Calu3 (cell line): ENCODE measurements at regions not wholly inside any gene's neighbourhood (a gene's known extent, or its start where the extent isn't known, plus 50 kb on each side); places are given as distances from the start of the nearest gene placed in this dataset.

ENCODE experiments used
- BruUV-seq: library from RNA; stranded (reverse); fragments of 400-500 nt; replicated peaks from 2 replicates; lab custom pipeline; 2021; lab: Mats Ljungman, UMichigan
- CTCF ChIA-PET: fragments of 300-600 bp; sonication (Branson Sonifier 250); formaldehyde crosslinking; loops from one replicate; lab custom pipeline; 2022; ENCODE audit warnings: antibody characterized with exemption; lab: Charles Lee
- DNase-seq: peaks from one replicate; pipeline ENCODE4 v3.0.0; 2022
- H3K27ac Mint-ChIP-seq: one replicate; pipeline ENCODE4 v1.8.0; 2022; ENCODE audit warnings: mixed read lengths; ENCODE audit not compliant: unreplicated experiment
- H3K27me3 Mint-ChIP-seq: one replicate; pipeline ENCODE4 v1.8.0; 2022; ENCODE audit warnings: mixed read lengths; ENCODE audit not compliant: unreplicated experiment
- H3K36me3 Mint-ChIP-seq: one replicate; pipeline ENCODE4 v1.8.0; 2022; ENCODE audit warnings: mild to moderate bottlenecking, moderate library complexity, mixed read lengths; ENCODE audit not compliant: insufficient read depth, unreplicated experiment
- H3K4me1 Mint-ChIP-seq: one replicate; pipeline ENCODE4 v1.8.0; 2022; ENCODE audit warnings: mild to moderate bottlenecking, low read depth, mixed read lengths; ENCODE audit not compliant: unreplicated experiment
- H3K4me3 Mint-ChIP-seq: one replicate; pipeline ENCODE4 v1.8.0; 2022; ENCODE audit warnings: mild to moderate bottlenecking, low read depth, moderate library complexity, mixed read lengths; ENCODE audit not compliant: unreplicated experiment
- H3K9me3 Mint-ChIP-seq: one replicate; pipeline ENCODE4 v1.8.0; 2022; ENCODE audit warnings: low read depth, mixed read lengths; ENCODE audit not compliant: unreplicated experiment
- intact Hi-C: fragments of 100-400 bp; cut with micrococcal nuclease; formaldehyde crosslinking; loops from one replicate; pipeline ENCODE4 v1.10.0; 2022; ENCODE audit not compliant: unreplicated experiment
- TF ChIP-seq, protein P1 (sequence below): fragments of 200-600 bp; IDR thresholded peaks from one replicate; pipeline ENCODE4 v1.8.0; 2022; ENCODE audit warnings: antibody characterized with exemption; ENCODE audit not compliant: unreplicated experiment

GRCh38 chr2:19568809-19569208 is 210.4 kb upstream of the OSR1 start:
- no peak overlapping the region for H3K27ac Mint-ChIP-seq

DNA sequence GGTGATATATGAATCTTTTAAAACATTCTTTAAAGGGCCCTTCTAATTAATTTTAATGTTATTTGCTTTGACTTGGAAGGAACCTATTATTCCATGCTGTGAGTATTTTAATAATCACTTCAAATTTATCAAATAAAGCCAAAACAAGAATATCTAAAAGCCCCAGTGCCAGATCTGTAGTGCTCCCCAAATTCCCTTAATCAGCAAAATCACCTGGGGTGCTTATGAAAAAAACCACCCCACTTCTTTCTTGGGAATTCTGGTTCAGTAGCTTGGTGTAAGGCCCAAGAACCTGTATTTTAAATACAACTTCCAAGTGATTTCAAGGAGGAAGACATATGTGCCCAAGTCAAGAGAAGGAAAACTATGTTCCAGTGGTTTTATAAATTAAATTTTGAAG is 202.4 kb upstream of the OSR1 start:
- H3K27ac Mint-ChIP-seq: no peak overlapping the region
- TF ChIP-seq, protein P1, sequence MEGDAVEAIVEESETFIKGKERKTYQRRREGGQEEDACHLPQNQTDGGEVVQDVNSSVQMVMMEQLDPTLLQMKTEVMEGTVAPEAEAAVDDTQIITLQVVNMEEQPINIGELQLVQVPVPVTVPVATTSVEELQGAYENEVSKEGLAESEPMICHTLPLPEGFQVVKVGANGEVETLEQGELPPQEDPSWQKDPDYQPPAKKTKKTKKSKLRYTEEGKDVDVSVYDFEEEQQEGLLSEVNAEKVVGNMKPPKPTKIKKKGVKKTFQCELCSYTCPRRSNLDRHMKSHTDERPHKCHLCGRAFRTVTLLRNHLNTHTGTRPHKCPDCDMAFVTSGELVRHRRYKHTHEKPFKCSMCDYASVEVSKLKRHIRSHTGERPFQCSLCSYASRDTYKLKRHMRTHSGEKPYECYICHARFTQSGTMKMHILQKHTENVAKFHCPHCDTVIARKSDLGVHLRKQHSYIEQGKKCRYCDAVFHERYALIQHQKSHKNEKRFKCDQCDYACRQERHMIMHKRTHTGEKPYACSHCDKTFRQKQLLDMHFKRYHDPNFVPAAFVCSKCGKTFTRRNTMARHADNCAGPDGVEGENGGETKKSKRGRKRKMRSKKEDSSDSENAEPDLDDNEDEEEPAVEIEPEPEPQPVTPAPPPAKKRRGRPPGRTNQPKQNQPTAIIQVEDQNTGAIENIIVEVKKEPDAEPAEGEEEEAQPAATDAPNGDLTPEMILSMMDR: no peak
- H3K36me3 Mint-ChIP-seq: no peaks in the 10 kb centered on the region
- H3K4me3 Mint-ChIP-seq: no peak overlapping the region
- CTCF ChIA-PET: no interaction called here
- no peaks in the 10 kb centered on the region for H3K9me3 Mint-ChIP-seq
- DNase-seq: no peak
- no TSS peak for BruUV-seq
- no peaks in the 10 kb centered on the region for H3K4me1 Mint-ChIP-seq
- intact Hi-C loops: no loop called here
- H3K27me3 Mint-ChIP-seq: no peaks in the 10 kb centered on the region

More at GRCh38 chr2:19568809-19569208, 210.4 kb upstream of the OSR1 start:
- H3K4me1 Mint-ChIP-seq: no peaks in the 10 kb centered on the region
- intact Hi-C loops: no loop called here
- DNase-seq: no peak
- BruUV-seq: no TSS peak
- no peaks in the 10 kb centered on the region for H3K36me3 Mint-ChIP-seq
- no peak overlapping the region for H3K4me3 Mint-ChIP-seq
- no peaks in the 10 kb centered on the region for H3K9me3 Mint-ChIP-seq
- peaks cover 16% of the 10 kb centered on the region for H3K27me3 Mint-ChIP-seq
- TF ChIP-seq, protein P1: no peak
- CTCF ChIA-PET: no interaction called here

DNA sequence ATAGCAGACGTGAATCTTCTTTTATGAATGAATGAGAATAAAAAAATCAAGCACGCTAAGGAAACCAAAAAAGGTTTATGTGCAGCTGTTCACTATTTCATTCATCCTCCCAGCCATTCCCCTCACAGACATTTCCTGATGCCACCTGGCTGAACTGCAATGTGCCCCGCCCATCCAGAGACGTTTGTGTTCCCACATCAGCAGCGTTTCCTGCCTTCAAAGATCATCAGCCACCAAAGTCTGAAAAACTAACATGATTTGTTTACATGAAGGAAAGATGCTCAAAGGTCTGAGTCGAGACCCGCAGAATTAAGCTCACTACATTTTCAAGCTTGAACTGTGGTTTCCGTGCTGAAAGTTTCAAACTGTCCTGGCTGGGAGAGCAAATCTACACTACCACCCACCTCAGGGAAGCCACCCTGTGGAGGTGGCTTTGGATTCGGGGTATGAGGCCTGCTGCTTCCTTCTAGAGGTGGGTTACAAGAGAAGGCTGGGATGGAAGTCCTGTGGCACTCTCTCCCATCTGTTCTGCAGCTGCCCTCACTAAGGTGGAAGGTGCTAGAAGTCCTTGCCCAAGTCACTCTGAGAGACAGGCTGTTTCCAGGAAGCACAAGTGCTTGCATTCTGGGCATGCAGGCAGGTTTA is 201.3 kb upstream of the OSR1 start:
- Mint-ChIP-seq H3K36me3 (no peaks in the 10 kb centered on the region), H3K4me3 (no peak overlapping the region), H3K9me3 (no peaks in the 10 kb centered on the region), H3K27me3 (no peaks in the 10 kb centered on the region), H3K27ac (no peak overlapping the region), H3K4me1 (no peaks in the 10 kb centered on the region)
- DNase-seq: peak; percentile 27
- CTCF ChIA-PET: no interaction called here
- intact Hi-C loops: no loop called here
- TF ChIP-seq, protein P1: no peak
- BruUV-seq: no TSS peak

DNA sequence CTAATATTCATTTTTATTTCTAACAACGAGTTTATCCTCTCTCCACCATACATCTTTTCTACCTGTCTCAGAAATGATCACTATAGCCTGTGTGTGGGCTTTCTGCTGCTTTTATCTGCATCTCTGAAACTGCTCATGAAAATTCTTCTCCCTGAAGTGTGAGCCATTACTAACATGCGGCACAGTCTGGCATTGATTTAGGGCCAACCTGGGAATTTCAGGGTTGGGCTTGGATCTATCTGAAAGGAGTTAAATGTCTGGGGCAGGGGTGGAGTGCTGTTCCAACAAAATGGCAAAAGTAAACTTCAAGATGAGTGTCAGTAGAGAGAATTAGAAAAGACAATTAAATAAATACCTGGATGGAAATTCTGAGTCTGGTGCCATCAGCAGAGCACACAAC is 198.2 kb upstream of the OSR1 start:
- CTCF ChIA-PET: no interaction called here
- H3K4me3 Mint-ChIP-seq: no peak overlapping the region
- no peaks in the 10 kb centered on the region for H3K36me3 Mint-ChIP-seq
- H3K9me3 Mint-ChIP-seq: no peaks in the 10 kb centered on the region
- H3K27me3 Mint-ChIP-seq: no peaks in the 10 kb centered on the region
- TF ChIP-seq, protein P1: no peak
- intact Hi-C loops: no loop called here
- no peaks in the 10 kb centered on the region for H3K4me1 Mint-ChIP-seq
- H3K27ac Mint-ChIP-seq: no peak overlapping the region
- BruUV-seq: no TSS peak
- DNase-seq: no peak
